AG09309 (cell line): ENCODE measurements at regions not wholly inside any gene's neighbourhood (a gene's known extent, or its start where the extent isn't known, plus 50 kb on each side); places are given as distances from the start of the nearest gene placed in this dataset.

Experiments
- DNase-seq: peaks from one replicate; pipeline ENCODE4 v3.0.0-alpha.2; 2010; ENCODE audit warnings: low read depth
- H3K4me3 ChIP-seq: 2 replicates; pipeline ENCODE4 v1.5.1; 2011; ENCODE audit warnings: mild to moderate bottlenecking, low read depth, low read length, moderate library complexity; ENCODE audit not compliant: control insufficient read depth
- CTCF ChIP-seq: IDR thresholded peaks from 2 replicates; pipeline ENCODE4 v1.5.1; 2011; ENCODE audit warnings: mild to moderate bottlenecking, low read depth, low read length, inconsistent platforms; ENCODE audit not compliant: insufficient read depth, control insufficient read depth; ENCODE audit errors: missing control alignments

- no peak for TF ChIP-seq CTCF
- no peak overlapping the region for H3K4me3 ChIP-seq
- no peak for DNase-seq
Observed at GRCh38 chr2:192813341-192813740, 618.6 kb upstream of the TMEFF2 start.

- no peak for DNase-seq
- no peak overlapping the region for H3K4me3 ChIP-seq
- TF ChIP-seq CTCF = no peak
Observed at GRCh38 chr2:192809173-192809572, 614.4 kb upstream of the TMEFF2 start.

- no peak for DNase-seq
- no peak overlapping the region for H3K4me3 ChIP-seq
- no peak for TF ChIP-seq CTCF
Observed at GRCh38 chr2:192783643-192784042, 588.9 kb upstream of the TMEFF2 start.

GRCh38 chr2:192775459-192776262, 580.9 kb upstream of the TMEFF2 start:
- no peak for TF ChIP-seq CTCF
- no peak overlapping the region for H3K4me3 ChIP-seq
- DNase-seq = no peak

GRCh38 chr2:192775011-192775410, 580.3 kb upstream of the TMEFF2 start:
- no peak for DNase-seq
- no peak for TF ChIP-seq CTCF
- H3K4me3 ChIP-seq = no peak overlapping the region

GRCh38 chr2:192773044-192773443, 578.3 kb upstream of the TMEFF2 start:
- H3K4me3 ChIP-seq = no peak overlapping the region
- TF ChIP-seq CTCF = no peak
- DNase-seq = no peak
